Erythroblast (primary cell): ENCODE measurements at regions not wholly inside any gene's neighbourhood (a gene's known extent, or its start where the extent isn't known, plus 50 kb on each side); places are given as distances from the start of the nearest gene placed in this dataset.

Experiments used
- GATA1 ChIP-seq: IDR thresholded peaks from 2 replicates; pipeline ENCODE4 v1.6.1; 2011; ENCODE audit warnings: low read depth, mild to moderate bottlenecking, control low read depth, low read length, moderate library complexity
- POLR2A ChIP-seq: IDR thresholded peaks from 2 replicates; pipeline ENCODE4 v1.6.1; 2011; ENCODE audit warnings: mild to moderate bottlenecking, low read length

GRCh38 chr5:61657686-61658085, 325.6 kb downstream of the ZSWIM6 start:
- TF ChIP-seq POLR2A (no peak), GATA1 (no peak)
